AG09309 (cell line): ENCODE measurements at regions not wholly inside any gene's neighbourhood (a gene's known extent, or its start where the extent isn't known, plus 50 kb on each side); places are given as distances from the start of the nearest gene placed in this dataset.

ENCODE experiments used
- DNase-seq: peaks from one replicate; pipeline ENCODE4 v3.0.0-alpha.2; 2010; ENCODE audit warnings: low read depth
- H3K4me3 ChIP-seq: 2 replicates; pipeline ENCODE4 v1.5.1; 2011; ENCODE audit warnings: mild to moderate bottlenecking, low read depth, low read length, moderate library complexity; ENCODE audit not compliant: control insufficient read depth
- CTCF ChIP-seq: IDR thresholded peaks from 2 replicates; pipeline ENCODE4 v1.5.1; 2011; ENCODE audit warnings: mild to moderate bottlenecking, low read depth, low read length, inconsistent platforms; ENCODE audit not compliant: insufficient read depth, control insufficient read depth; ENCODE audit errors: missing control alignments

- no peak for DNase-seq
- no peak for TF ChIP-seq CTCF
- H3K4me3 ChIP-seq, result no peak overlapping the region
These were observed 448.4 kb downstream of the RAPGEF2 start for GRCh38 chr4:159551281-159551680.

DNA sequence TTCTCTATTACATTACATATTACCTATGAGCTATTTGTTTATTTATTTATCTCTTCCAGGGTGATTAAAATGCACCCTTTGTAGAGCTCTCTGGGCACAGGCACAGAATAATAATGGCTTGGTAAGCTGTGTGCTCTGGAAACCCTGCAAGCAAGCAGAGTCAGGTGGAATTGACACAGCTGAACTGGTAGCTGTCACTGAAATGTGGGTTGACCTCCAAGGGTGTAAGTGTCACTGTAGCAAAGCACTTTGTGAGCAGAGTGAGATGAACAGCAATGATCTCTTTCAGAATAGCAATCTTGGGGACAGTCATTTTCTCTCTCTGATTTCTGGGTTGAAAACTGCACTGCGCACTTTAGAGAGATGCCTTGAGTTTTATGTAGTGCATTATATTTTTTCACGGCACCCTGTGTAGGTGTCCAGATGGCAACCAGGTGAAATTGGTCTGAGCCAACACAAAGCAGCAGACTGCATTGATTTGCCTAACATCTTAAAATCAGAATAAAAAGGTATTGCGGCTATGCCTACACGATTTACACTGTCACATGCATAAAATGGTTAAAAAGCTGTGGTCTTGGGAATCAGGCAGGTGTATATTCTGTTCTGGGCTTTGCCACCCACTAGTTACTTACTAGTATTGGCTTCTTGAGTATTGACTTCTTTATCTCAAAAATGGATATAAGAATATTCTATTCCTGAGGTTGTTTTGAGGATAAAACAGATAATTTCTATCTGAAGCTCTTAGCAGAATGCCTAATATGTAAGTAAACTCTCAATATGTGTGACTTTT lies 450.3 kb downstream of the RAPGEF2 start:
- no peak overlapping the region for H3K4me3 ChIP-seq
- no peak for DNase-seq
- no peak for TF ChIP-seq CTCF

DNA sequence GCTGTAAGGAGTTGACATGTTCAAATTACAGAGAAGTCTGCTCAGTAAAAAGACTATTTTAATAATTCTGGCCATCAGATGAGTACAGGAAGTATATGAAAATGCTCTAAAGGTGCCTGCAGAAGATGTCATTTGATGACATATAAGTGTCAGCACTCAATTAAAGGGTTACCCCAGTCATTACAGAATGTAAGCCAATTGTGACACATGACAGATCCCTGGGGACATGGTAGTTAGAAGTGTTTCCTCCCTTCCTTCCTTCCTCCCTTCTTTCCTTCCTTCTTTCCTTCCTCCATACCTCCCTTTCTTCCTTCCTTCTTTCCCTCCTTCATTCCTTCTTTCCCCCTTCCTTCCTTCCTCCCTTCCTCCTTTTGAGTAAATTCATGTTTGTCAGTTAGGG lies 453.0 kb downstream of the RAPGEF2 start:
- TF ChIP-seq CTCF, result no peak
- no peak overlapping the region for H3K4me3 ChIP-seq
- no peak for DNase-seq

- no peak for DNase-seq
- H3K4me3 ChIP-seq, result no peak overlapping the region
- TF ChIP-seq CTCF, result no peak
These were observed 459.5 kb downstream of the RAPGEF2 start for GRCh38 chr4:159562366-159562765.

DNA sequence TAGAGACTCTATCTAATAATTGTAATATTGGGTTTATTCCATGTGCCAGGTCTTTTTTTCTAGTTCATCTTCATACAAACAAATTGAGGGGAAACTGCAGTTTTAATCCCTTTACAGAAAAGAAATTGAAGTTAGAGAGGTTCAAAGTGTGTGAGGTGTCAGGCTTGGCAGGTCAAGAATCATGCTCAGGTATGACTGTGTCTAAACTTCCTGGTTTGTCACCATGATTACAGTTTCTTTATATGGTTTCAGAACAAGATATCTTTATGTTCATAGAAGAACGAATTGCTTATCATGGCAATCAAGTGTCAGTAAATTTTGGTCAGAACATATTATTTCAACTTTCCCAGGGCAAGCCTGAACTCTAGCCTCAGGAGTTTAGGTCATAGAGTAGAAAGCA lies 460.4 kb downstream of the RAPGEF2 start:
- DNase-seq, result no peak
- TF ChIP-seq CTCF, result no peak
- H3K4me3 ChIP-seq, result no peak overlapping the region

- TF ChIP-seq CTCF, result no peak
- no peak overlapping the region for H3K4me3 ChIP-seq
- DNase-seq, result no peak
These were observed 461.7 kb downstream of the RAPGEF2 start for GRCh38 chr4:159564615-159565014.
